Upper lobe of left lung (tissue), 6 donors: ENCODE measurements at regions not wholly inside any gene's neighbourhood (a gene's known extent, or its start where the extent isn't known, plus 50 kb on each side); places are given as distances from the start of the nearest gene placed in this dataset.

Source experiments
- ATAC-seq, 2 donors: fragments of 200-7000 bp; cut with Tn5 transposase; one replicate each; pipeline ENCODE4 v1.9.1; 2022; ENCODE audit warnings: mild to moderate bottlenecking in 2 of 2, moderate library complexity in 2 of 2; ENCODE audit not compliant: low FRiP score in 2 of 2
- DNase-seq, 2 donors: peaks; one replicate each; pipeline ENCODE4 v3.0.0-alpha.2; 2019 to 2020
- H3K27ac ChIP-seq, 4 donors: fragments of 200-600 bp; sonication (generic); one replicate each; pipeline ENCODE4 v1.5.1; 2016 to 2019
- H3K27me3 ChIP-seq, 4 donors: fragments of 200-600 bp; sonication (generic); one replicate each; pipeline ENCODE4 v1.5.1; 2017 to 2019
- H3K36me3 ChIP-seq, 4 donors: fragments of 200-600 bp; sonication (generic); one replicate each; pipeline ENCODE4 v1.5.1; 2016 to 2019
- H3K4me1 ChIP-seq, 4 donors: fragments of 200-600 bp; sonication (generic); one replicate each; pipeline ENCODE4 v1.5.1; 2018 to 2019
- H3K4me3 ChIP-seq, 4 donors: fragments of 200-600 bp; sonication (generic); one replicate each; pipeline ENCODE4 v1.5.1; 2017 to 2019; ENCODE audit warnings: mild to moderate bottlenecking in 2 of 4, moderate library complexity in 1 of 4
- H3K9me3 ChIP-seq, 4 donors: fragments of 200-600 bp; sonication (generic); one replicate each; pipeline ENCODE4 v1.5.1; 2018 to 2019
- CTCF ChIP-seq, 6 experiments: fragments of 450-650 bp in 4 of 6; fragments of 200-600 bp in 2 of 6; sonication (generic) in 2 of 6; IDR thresholded peaks; one replicate each; pipeline ENCODE4 v1.5.1; 2016 to 2019; ENCODE audit warnings: antibody characterized with exemption in 6 of 6
- EP300 ChIP-seq, 4 donors: sonication (generic); formaldehyde crosslinking; IDR thresholded peaks; one replicate each; pipeline ENCODE4 v1.5.1; 2017; ENCODE audit warnings: antibody characterized with exemption in 4 of 4, control low read depth in 2 of 4
- POLR2A ChIP-seq, 4 donors: fragments of 450-650 bp; IDR thresholded peaks; one replicate each; pipeline ENCODE4 v1.5.1; 2016 to 2017; ENCODE audit warnings: antibody characterized with exemption in 4 of 4, mild to moderate bottlenecking in 2 of 4
- POLR2AphosphoS5 ChIP-seq, 2 donors: sonication (generic); formaldehyde crosslinking; IDR thresholded peaks; one replicate each; pipeline ENCODE4 v1.5.1; 2017; ENCODE audit warnings: antibody characterized with exemption in 2 of 2
- WGBS, 2 donors: methylation state at CpG; one replicate each; pipeline ENCODE4 v1.1.5; 2017 to 2018; 5-methylcytosine and 5-hydroxymethylcytosine counted together
- donor health status: DM: no; HTN: no; CAD: no; lungs with moderate emphysema.
- donor health status: DM: no; HTN: yes; CAD: no; lungs with severe emphysema.

DNA sequence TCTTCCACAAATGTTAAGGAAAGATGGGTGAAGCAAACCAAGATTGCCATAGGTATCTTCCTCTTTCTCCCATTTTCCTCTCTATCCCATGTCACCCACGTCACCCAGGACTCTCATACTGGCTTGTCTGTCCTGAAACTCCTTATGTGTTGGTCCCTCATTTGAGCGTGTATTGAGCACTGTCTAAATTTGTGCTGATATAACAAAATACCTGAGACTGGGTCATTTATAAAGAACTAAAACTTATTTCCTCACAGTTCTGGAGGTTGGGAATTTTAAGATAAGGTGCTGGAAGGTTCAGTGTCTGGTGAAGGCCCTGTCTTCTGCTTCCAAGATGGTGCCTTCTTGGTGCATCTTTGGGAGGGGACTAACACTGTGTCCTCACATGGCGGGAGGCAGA is 186.9 kb upstream of the SLC24A5 start:
- ATAC-seq, result no peak
- no peak for DNase-seq
- 83 to 94% methylated on average over 3 of the region's 3 CpGs for WGBS, 2 donors
- Histone ChIP-seq H3K9me3 (no peaks in the 10 kb centered on the region), H3K27ac (no peak overlapping the region), H3K27me3 (no peaks in the 10 kb centered on the region), H3K4me3 (no peak overlapping the region), H3K36me3 (no peaks in the 10 kb centered on the region), H3K4me1 (no peaks in the 10 kb centered on the region)
- TF ChIP-seq EP300 (IDR thresholded peaks at IDR 0.05) (no peak), CTCF (IDR thresholded peaks at IDR 0.05) (no peak), POLR2AphosphoS5 (IDR thresholded peaks at IDR 0.05) (no peak), POLR2A (IDR thresholded peaks at IDR 0.05) (no peak)

DNA sequence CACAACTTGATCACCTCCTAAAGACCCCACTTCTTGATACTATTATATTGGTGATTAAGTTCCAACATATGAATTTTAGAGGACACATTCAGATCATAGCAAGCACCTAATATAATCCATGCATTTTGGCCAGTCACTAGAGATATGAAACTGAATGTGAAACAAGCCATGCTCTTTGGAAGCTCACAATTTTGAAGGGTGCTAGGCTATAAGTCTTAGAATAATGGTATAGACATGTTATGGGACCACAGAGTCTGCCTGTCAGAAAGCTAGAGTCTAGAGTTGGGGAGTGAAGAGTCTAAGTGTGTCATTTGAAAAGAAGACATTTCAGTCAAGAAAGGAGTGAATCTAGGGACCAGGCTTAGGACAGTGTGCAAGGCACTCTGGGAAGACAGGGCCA is 186.4 kb upstream of the SLC24A5 start:
- ATAC-seq, result no peak
- no peaks in the 10 kb centered on the region for H3K27me3 ChIP-seq
- no peak overlapping the region for H3K27ac ChIP-seq
- no peaks in the 10 kb centered on the region for H3K36me3 ChIP-seq
- DNase-seq, result no peak
- H3K4me1 ChIP-seq, result no peaks in the 10 kb centered on the region
- H3K4me3 ChIP-seq, result no peak overlapping the region
- TF ChIP-seq EP300 (IDR thresholded peaks at IDR 0.05) (no peak), POLR2AphosphoS5 (IDR thresholded peaks at IDR 0.05) (no peak), POLR2A (IDR thresholded peaks at IDR 0.05) (no peak), CTCF (IDR thresholded peaks at IDR 0.05) (no peak)
- H3K9me3 ChIP-seq, result no peaks in the 10 kb centered on the region

DNA sequence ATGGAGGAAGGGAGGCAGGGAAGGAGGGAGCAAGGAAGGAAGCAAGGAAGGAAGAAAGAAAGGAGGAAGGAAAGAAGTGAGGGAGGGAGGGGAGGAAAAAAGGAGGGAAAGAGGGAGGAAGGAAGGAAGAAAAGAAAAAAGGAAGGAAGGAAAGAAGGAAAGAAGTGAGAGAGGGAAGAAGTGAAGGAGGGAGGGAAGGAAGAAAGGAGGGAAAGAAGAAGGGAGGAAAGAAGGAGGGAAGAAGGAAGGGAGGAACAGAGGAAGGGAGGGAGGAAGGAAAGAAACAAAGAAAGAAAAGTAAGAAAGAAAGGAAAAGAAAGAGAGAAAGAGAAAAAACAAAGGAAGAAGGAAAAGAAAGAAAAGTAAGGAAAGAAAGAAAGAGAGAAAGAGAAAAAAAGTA is 183.0 kb upstream of the SLC24A5 start:
- no peak overlapping the region for H3K4me3 ChIP-seq
- no peaks in the 10 kb centered on the region for H3K36me3 ChIP-seq
- no peaks in the 10 kb centered on the region for H3K9me3 ChIP-seq
- DNase-seq (no peak), ATAC-seq (no peak)
- TF ChIP-seq POLR2AphosphoS5 (IDR thresholded peaks at IDR 0.05) (no peak), CTCF (IDR thresholded peaks at IDR 0.05) (no peak), EP300 (IDR thresholded peaks at IDR 0.05) (no peak), POLR2A (IDR thresholded peaks at IDR 0.05) (no peak)
- H3K27me3 ChIP-seq, result no peaks in the 10 kb centered on the region
- H3K4me1 ChIP-seq, result no peaks in the 10 kb centered on the region
- no peak overlapping the region for H3K27ac ChIP-seq

DNA sequence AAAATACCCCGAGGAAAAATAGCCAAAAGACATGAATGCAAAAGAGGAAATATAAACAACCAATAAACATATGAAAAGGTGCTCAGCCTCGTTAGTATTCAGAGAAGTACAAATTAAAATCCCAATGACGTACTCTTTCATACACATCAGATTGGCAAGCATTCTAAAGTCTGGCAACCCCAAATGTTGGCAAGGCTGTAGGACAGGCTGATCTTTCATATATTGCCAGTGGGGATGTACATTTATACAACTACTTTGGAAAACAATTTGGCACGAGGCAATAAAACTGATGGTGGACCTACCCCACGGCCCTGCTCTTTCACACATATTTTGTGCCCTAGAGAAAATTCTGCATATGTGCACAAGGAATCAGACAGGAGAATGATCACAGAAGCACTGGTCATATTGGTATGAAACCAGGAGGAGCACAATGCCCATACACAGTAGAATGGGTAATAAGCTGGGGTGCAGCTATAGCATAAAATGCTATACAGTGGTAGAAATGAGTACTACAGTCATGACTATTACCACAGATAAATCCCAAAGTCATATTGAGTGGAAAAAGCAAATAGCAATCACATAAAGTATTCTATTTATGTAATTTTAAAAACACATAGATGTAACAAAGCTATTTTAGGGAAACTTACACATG is 176.0 kb upstream of the SLC24A5 start:
- WGBS, 2 donors, result 79 to 83% methylated on average over 5 of the region's 5 CpGs
- DNase-seq (no peak), ATAC-seq (no peak)
- Histone ChIP-seq H3K4me1 (no peaks in the 10 kb centered on the region), H3K4me3 (no peak overlapping the region), H3K36me3 (no peaks in the 10 kb centered on the region), H3K27me3 (no peaks in the 10 kb centered on the region), H3K9me3 (no peaks in the 10 kb centered on the region), H3K27ac (no peak overlapping the region)
- TF ChIP-seq POLR2AphosphoS5 (IDR thresholded peaks at IDR 0.05), result no peak
- TF ChIP-seq EP300 (IDR thresholded peaks at IDR 0.05), result no peak
- TF ChIP-seq POLR2A (IDR thresholded peaks at IDR 0.05), result no peak
- TF ChIP-seq CTCF (IDR thresholded peaks at IDR 0.05), result no peak

DNA sequence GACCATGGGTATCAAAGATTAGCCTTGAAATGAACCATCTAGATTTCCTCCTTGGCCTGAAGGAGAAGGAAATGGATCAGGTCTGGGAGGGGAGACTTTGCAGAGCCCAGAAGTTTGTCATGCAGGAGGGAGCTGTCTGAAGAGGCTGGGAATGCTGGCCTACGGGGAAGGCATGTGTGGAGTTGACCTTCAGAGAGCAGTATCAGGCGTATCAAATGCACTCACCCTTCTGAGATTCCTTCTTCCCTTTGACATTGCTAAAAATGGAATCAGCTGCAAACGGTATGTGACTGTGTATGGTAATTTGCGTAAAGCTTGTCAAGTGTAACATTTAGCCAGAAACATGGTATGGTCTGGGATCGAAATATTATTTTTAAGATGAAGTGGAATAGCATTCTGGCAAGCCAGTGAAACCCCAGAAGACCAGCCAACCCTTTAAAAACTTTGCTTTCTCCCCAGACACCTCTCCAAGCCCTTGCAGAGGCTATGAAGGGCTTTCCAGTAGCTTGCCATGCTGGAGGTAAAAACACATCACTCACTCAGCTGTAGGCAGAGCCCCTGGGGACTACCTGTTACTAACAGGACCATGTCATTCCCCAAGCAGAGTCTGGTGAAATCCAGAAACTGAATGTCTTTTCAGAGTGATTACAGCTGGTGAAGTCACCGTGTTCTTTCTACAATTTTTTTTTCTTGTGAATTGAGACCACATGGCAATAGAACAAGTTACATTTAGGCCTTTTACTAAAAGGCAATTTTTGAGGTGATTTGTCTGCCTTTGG is 174.7 kb upstream of the SLC24A5 start:
- WGBS, 2 donors, result 70 to 74% methylated on average over 6 of the region's 6 CpGs
- H3K9me3 ChIP-seq, result no peaks in the 10 kb centered on the region
- no peak for DNase-seq

More for the DNA sequence above, 174.7 kb upstream of the SLC24A5 start:
- H3K27me3 ChIP-seq, result no peaks in the 10 kb centered on the region
- no peak overlapping the region for H3K27ac ChIP-seq
- no peaks in the 10 kb centered on the region for H3K36me3 ChIP-seq
- no peak overlapping the region for H3K4me3 ChIP-seq
- no peaks in the 10 kb centered on the region for H3K4me1 ChIP-seq
- ATAC-seq, result no peak
- TF ChIP-seq CTCF (IDR thresholded peaks at IDR 0.05) (no peak), POLR2AphosphoS5 (IDR thresholded peaks at IDR 0.05) (no peak), EP300 (IDR thresholded peaks at IDR 0.05) (no peak), POLR2A (IDR thresholded peaks at IDR 0.05) (no peak)
